Neural progenitor cell (in vitro differentiated cells): ENCODE measurements at regions not wholly inside any gene's neighbourhood (a gene's known extent, or its start where the extent isn't known, plus 50 kb on each side); places are given as distances from the start of the nearest gene placed in this dataset.

Source experiments
- DNase-seq: peaks from one replicate; pipeline ENCODE4 v3.0.0-alpha.2; 2016; ENCODE audit warnings: low spot score
- H2AFZ ChIP-seq: fragments of 200-600 bp; sonication (generic); replicated peaks from 2 replicates; pipeline ENCODE4 v1.6.1; 2016; ENCODE audit warnings: antibody characterized with exemption
- H3F3A ChIP-seq: fragments of 200-600 bp; sonication (generic); 2 replicates; pipeline ENCODE4 v1.6.1; 2016; ENCODE audit warnings: antibody characterized with exemption, low read depth
- H3K27ac ChIP-seq: fragments of 200-600 bp; sonication (generic); 2 replicates; pipeline ENCODE4 v1.5.1; 2016; ENCODE audit warnings: mild to moderate bottlenecking
- H3K27me3 ChIP-seq: fragments of 200-600 bp; sonication (generic); 2 replicates; pipeline ENCODE4 v1.6.1; 2016; ENCODE audit warnings: mild to moderate bottlenecking, moderate library complexity
- H3K36me3 ChIP-seq: fragments of 200-600 bp; sonication (generic); 2 replicates; pipeline ENCODE4 v1.5.1; 2016
- H3K4me1 ChIP-seq: fragments of 200-600 bp; sonication (generic); 2 replicates; pipeline ENCODE4 v1.6.1; 2016; ENCODE audit warnings: mixed run types
- H3K4me2 ChIP-seq: fragments of 200-600 bp; sonication (generic); 2 replicates; pipeline ENCODE4 v1.6.1; 2016
- H3K4me3 ChIP-seq: fragments of 200-600 bp; sonication (generic); 2 replicates; pipeline ENCODE4 v1.5.1; 2016
- H3K79me2 ChIP-seq: fragments of 200-600 bp; sonication (generic); 2 replicates; pipeline ENCODE4 v1.6.1; 2016; ENCODE audit warnings: low read depth
- H3K9ac ChIP-seq: fragments of 200-600 bp; sonication (generic); 2 replicates; pipeline ENCODE4 v1.6.1; 2016
- H3K9me3 ChIP-seq: fragments of 200-600 bp; sonication (generic); 2 replicates; pipeline ENCODE4 v1.5.1; 2016; ENCODE audit warnings: low read depth
- H4K20me1 ChIP-seq: fragments of 200-600 bp; sonication (generic); 2 replicates; pipeline ENCODE4 v1.6.1; 2016; ENCODE audit warnings: low read depth
- H3K27ac Mint-ChIP-seq: 3 replicates; pipeline ENCODE4 v1.8.0; 2021; ENCODE audit warnings: mixed read lengths
- H3K27me3 Mint-ChIP-seq: 2 replicates; pipeline ENCODE4 v1.8.0; 2022; ENCODE audit warnings: low read depth, mild to moderate bottlenecking, inconsistent platforms, moderate library complexity, mixed read lengths; ENCODE audit not compliant: insufficient read depth
- H3K36me3 Mint-ChIP-seq: 3 replicates; pipeline ENCODE4 v1.8.0; 2021; ENCODE audit warnings: mixed read lengths
- H3K4me1 Mint-ChIP-seq: 3 replicates; pipeline ENCODE4 v1.8.0; 2021; ENCODE audit warnings: mixed read lengths
- H3K4me3 Mint-ChIP-seq: 3 replicates; pipeline ENCODE4 v1.8.0; 2021; ENCODE audit warnings: mild to moderate bottlenecking, moderate library complexity, mixed read lengths
- H3K9me3 Mint-ChIP-seq: 3 replicates; pipeline ENCODE4 v1.8.0; 2020; ENCODE audit warnings: mixed read lengths
- EZH2 ChIP-seq: fragments of 200-600 bp; sonication (generic); IDR thresholded peaks from 2 replicates; pipeline ENCODE4 v1.6.1; 2017; ENCODE audit warnings: antibody characterized with exemption, mild to moderate bottlenecking, moderate library complexity
- EZH2phosphoT487 ChIP-seq: fragments of 200-600 bp; sonication (generic); IDR thresholded peaks from 2 replicates; pipeline ENCODE4 v1.6.1; 2017; ENCODE audit warnings: antibody characterized with exemption
- TF ChIP-seq, protein P1 (sequence below): fragments of 200-600 bp; sonication (generic); IDR thresholded peaks from 2 replicates; pipeline ENCODE4 v1.5.1; 2017; ENCODE audit warnings: antibody characterized with exemption, mild to moderate bottlenecking

DNA sequence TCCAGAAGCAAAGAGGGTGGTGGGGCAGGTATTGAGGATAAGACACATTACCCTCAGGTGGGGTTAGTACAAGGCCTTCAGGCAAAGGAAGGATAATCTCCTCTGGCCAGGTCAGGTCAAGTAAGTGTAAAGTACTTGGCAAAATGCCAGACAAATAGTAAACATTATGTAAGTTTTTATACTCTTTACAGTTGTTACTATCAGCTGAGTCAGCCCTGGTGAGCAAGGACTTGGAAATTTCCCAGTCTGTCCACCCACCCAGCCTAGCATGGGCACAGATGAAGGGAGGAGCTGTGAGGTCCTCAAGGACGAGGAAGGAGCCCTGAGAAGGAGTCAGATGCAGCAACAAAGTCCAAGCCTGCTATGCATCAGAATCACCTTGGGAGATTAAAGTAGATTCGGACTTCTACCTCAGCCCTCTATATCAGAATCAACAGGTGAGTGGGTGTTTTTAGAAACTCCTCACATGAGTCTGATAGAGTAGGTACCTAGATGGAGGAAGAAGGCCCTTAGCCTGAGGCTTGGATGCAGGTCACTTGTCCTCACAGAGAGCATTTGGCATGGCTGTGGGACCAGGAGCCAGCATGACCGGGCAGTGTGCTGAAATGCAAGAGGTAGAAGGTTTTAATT is 50.2 kb upstream of the BARX1 start:
- Histone ChIP-seq H3K9me3 (no peaks in the 10 kb centered on the region), H3K4me2 (no peak overlapping the region), H3K27ac (no peak overlapping the region), H3K79me2 (no peaks in the 10 kb centered on the region), H3K27me3 (no peaks in the 10 kb centered on the region), H4K20me1 (no peaks in the 10 kb centered on the region), H2AFZ (no peak overlapping the region), H3K36me3 (no peaks in the 10 kb centered on the region), H3K4me1 (no peaks in the 10 kb centered on the region), H3K4me3 (no peak overlapping the region), H3F3A (no peaks in the 10 kb centered on the region), H3K9ac (no peak overlapping the region)
- H3K36me3 Mint-ChIP-seq, result no peaks in the 10 kb centered on the region
- no peak overlapping the region for H3K27ac Mint-ChIP-seq
- H3K4me1 Mint-ChIP-seq, result no peaks in the 10 kb centered on the region
- H3K9me3 Mint-ChIP-seq, result no peaks in the 10 kb centered on the region
- TF ChIP-seq, protein P1, sequence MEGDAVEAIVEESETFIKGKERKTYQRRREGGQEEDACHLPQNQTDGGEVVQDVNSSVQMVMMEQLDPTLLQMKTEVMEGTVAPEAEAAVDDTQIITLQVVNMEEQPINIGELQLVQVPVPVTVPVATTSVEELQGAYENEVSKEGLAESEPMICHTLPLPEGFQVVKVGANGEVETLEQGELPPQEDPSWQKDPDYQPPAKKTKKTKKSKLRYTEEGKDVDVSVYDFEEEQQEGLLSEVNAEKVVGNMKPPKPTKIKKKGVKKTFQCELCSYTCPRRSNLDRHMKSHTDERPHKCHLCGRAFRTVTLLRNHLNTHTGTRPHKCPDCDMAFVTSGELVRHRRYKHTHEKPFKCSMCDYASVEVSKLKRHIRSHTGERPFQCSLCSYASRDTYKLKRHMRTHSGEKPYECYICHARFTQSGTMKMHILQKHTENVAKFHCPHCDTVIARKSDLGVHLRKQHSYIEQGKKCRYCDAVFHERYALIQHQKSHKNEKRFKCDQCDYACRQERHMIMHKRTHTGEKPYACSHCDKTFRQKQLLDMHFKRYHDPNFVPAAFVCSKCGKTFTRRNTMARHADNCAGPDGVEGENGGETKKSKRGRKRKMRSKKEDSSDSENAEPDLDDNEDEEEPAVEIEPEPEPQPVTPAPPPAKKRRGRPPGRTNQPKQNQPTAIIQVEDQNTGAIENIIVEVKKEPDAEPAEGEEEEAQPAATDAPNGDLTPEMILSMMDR, result no peak
- TF ChIP-seq EZH2phosphoT487 (no peak), EZH2 (no peak)
- H3K27me3 Mint-ChIP-seq, result peaks cover 2% of the 10 kb centered on the region
- H3K4me3 Mint-ChIP-seq, result no peak overlapping the region
- DNase-seq, result no peak
